OCI-LY7 (cell line): ENCODE measurements at regions not wholly inside any gene's neighbourhood (a gene's known extent, or its start where the extent isn't known, plus 50 kb on each side); places are given as distances from the start of the nearest gene placed in this dataset.

Experiments
- BruUV-seq: library from RNA; stranded (reverse); fragments of 400-500 nt; replicated peaks from 2 replicates; lab custom pipeline; 2021; lab: Mats Ljungman, UMichigan
- CTCF ChIA-PET: fragments of 300-600 bp; sonication (Branson Sonifier 250); formaldehyde crosslinking; loops from one replicate; lab custom pipeline; 2022; ENCODE audit warnings: antibody characterized with exemption; ENCODE audit not compliant: unreplicated experiment; lab: Charles Lee
- POLR2A ChIA-PET: fragments of 300-600 bp; sonication (Branson Sonifier 250); formaldehyde crosslinking; loops from one replicate; lab custom pipeline; 2022; ENCODE audit warnings: antibody characterized with exemption; lab: Charles Lee
- DNase-seq: peaks from one replicate; pipeline ENCODE4 v3.0.0-alpha.2; 2015; ENCODE audit warnings: low spot score
- H2AFZ ChIP-seq: fragments of 200-600 bp; sonication (generic), shearing (Covaris generic); 2 replicates; pipeline ENCODE4 v1.6.1; 2014; ENCODE audit warnings: mild to moderate bottlenecking, antibody characterized with exemption, low read length, moderate library complexity
- H3K27ac ChIP-seq: fragments of 200-600 bp; sonication (generic); 2 replicates; pipeline ENCODE4 v1.5.1; 2014; ENCODE audit warnings: mixed run types, low read depth, mild to moderate bottlenecking, moderate library complexity, low read length, inconsistent platforms; ENCODE audit not compliant: poor library complexity, severe bottlenecking
- H3K36me3 ChIP-seq: fragments of 200-600 bp; sonication (generic); 2 replicates; pipeline ENCODE4 v1.6.1; 2014; ENCODE audit warnings: mild to moderate bottlenecking, antibody characterized with exemption, low read length, moderate library complexity, mixed read lengths; ENCODE audit not compliant: insufficient read depth
- H3K4me1 ChIP-seq: fragments of 200-600 bp; sonication (generic); 2 replicates; pipeline ENCODE4 v1.5.1; 2014; ENCODE audit warnings: mild to moderate bottlenecking, low read length; ENCODE audit not compliant: insufficient read depth, poor library complexity, severe bottlenecking
- H3K4me2 ChIP-seq: fragments of 200-600 bp; sonication (generic); 2 replicates; pipeline ENCODE4 v1.6.1; 2014; ENCODE audit warnings: mild to moderate bottlenecking, low read length
- H3K4me3 ChIP-seq: fragments of 200-600 bp; sonication (generic); 2 replicates; pipeline ENCODE4 v1.5.1; 2014; ENCODE audit warnings: mild to moderate bottlenecking, low read depth, low read length; ENCODE audit not compliant: poor library complexity, severe bottlenecking
- H3K79me2 ChIP-seq: fragments of 200-600 bp; sonication (generic); 2 replicates; pipeline ENCODE4 v1.6.1; 2016; ENCODE audit warnings: low read depth, mild to moderate bottlenecking, low read length, moderate library complexity, mixed read lengths; ENCODE audit not compliant: insufficient read depth
- H3K9me2 ChIP-seq: fragments of 200-600 bp; sonication (generic); 2 replicates; pipeline ENCODE4 v1.6.1; 2016; ENCODE audit warnings: mild to moderate bottlenecking, low read length, mixed read lengths; ENCODE audit not compliant: insufficient read depth
- H3K9me3 ChIP-seq: fragments of 200-600 bp; sonication (generic); 2 replicates; pipeline ENCODE4 v1.6.1; 2014; ENCODE audit warnings: mild to moderate bottlenecking, mixed run types, low read length, mixed read lengths
- H4K20me1 ChIP-seq: fragments of 200-600 bp; sonication (generic); 2 replicates; pipeline ENCODE4 v1.6.1; 2014; ENCODE audit warnings: mild to moderate bottlenecking, antibody characterized with exemption, low read length, moderate library complexity, mixed read lengths; ENCODE audit not compliant: insufficient read depth
- EZH2phosphoT487 ChIP-seq: fragments of 200-600 bp; sonication (generic); IDR thresholded peaks from 2 replicates; pipeline ENCODE4 v1.6.1; 2018; ENCODE audit warnings: low read depth, borderline replicate concordance, mild to moderate bottlenecking, mixed run types, antibody characterized with exemption, low read length, moderate library complexity, mixed read lengths
- intact Hi-C: fragments of 100-400 bp; cut with micrococcal nuclease; formaldehyde crosslinking; loops from one replicate; pipeline ENCODE4 v1.10.0; 2022; ENCODE audit not compliant: unreplicated experiment
- TF ChIP-seq, protein P1 (sequence below): fragments of 200-600 bp; sonication (generic); conservative IDR thresholded peaks from 2 replicates; pipeline ENCODE4 v1.5.1; 2014; ENCODE audit warnings: mild to moderate bottlenecking, antibody characterized with exemption, low read length, moderate library complexity, mixed read lengths

- ChIA-PET CTCF (no interaction called here), POLR2A (no interaction called here)
- Histone ChIP-seq H3K4me3 (no peak overlapping the region), H2AFZ (no peak overlapping the region), H4K20me1 (no peaks in the 10 kb centered on the region), H3K79me2 (no peaks in the 10 kb centered on the region), H3K27ac (no peak overlapping the region), H3K9me3 (no peaks in the 10 kb centered on the region), H3K4me2 (no peak overlapping the region), H3K4me1 (peaks cover 5% of the 10 kb centered on the region), H3K9me2 (no peaks in the 10 kb centered on the region), H3K36me3 (no peaks in the 10 kb centered on the region)
- intact Hi-C loops = no loop called here
- TF ChIP-seq EZH2phosphoT487 = no peak
- TF ChIP-seq, protein P1, sequence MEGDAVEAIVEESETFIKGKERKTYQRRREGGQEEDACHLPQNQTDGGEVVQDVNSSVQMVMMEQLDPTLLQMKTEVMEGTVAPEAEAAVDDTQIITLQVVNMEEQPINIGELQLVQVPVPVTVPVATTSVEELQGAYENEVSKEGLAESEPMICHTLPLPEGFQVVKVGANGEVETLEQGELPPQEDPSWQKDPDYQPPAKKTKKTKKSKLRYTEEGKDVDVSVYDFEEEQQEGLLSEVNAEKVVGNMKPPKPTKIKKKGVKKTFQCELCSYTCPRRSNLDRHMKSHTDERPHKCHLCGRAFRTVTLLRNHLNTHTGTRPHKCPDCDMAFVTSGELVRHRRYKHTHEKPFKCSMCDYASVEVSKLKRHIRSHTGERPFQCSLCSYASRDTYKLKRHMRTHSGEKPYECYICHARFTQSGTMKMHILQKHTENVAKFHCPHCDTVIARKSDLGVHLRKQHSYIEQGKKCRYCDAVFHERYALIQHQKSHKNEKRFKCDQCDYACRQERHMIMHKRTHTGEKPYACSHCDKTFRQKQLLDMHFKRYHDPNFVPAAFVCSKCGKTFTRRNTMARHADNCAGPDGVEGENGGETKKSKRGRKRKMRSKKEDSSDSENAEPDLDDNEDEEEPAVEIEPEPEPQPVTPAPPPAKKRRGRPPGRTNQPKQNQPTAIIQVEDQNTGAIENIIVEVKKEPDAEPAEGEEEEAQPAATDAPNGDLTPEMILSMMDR = no peak
- DNase-seq = no peak
- no TSS peak for BruUV-seq
Measured at GRCh38 chr18:59833785-59834184, 66.0 kb upstream of the PMAIP1 start.

GRCh38 chr18:59823596-59824195 lies 76.1 kb upstream of the PMAIP1 start:
- no peaks in the 10 kb centered on the region for H4K20me1 ChIP-seq
- H3K79me2 ChIP-seq = no peaks in the 10 kb centered on the region
- no peak overlapping the region for H3K4me3 ChIP-seq
- TF ChIP-seq EZH2phosphoT487 = no peak
- TF ChIP-seq, protein P1 = peak; percentile 72
- ChIA-PET POLR2A (no interaction called here), CTCF (no interaction called here)
- no peak overlapping the region for H3K4me2 ChIP-seq
- H3K4me1 ChIP-seq = no peaks in the 10 kb centered on the region
- intact Hi-C loops = no loop called here
- no peaks in the 10 kb centered on the region for H3K36me3 ChIP-seq
- no TSS peak for BruUV-seq
- peak; percentile 33 for DNase-seq
- H3K27ac ChIP-seq = no peak overlapping the region
- H3K9me3 ChIP-seq = no peaks in the 10 kb centered on the region
- H3K9me2 ChIP-seq = no peaks in the 10 kb centered on the region
- H2AFZ ChIP-seq = no peak overlapping the region
